K562 (cell line): ENCODE measurements at regions not wholly inside any gene's neighbourhood (a gene's known extent, or its start where the extent isn't known, plus 50 kb on each side); places are given as distances from the start of the nearest gene placed in this dataset.

Source experiments
- ATAC-seq: fragments of 200-7000 bp; cut with Tn5 transposase; 3 replicates; pipeline ENCODE4 v1.9.1; 2020; ENCODE audit warnings: moderate library complexity
- BruUV-seq: library from RNA; stranded (reverse); fragments of 400-500 nt; replicated peaks from 2 replicates; lab custom pipeline; 2021; lab: Mats Ljungman, UMichigan
- CTCF ChIA-PET: fragments of 300-600 bp; formaldehyde crosslinking; extraction: SDS; loops from one replicate; lab custom pipeline; 2021; ENCODE audit warnings: low intra/inter-chr PET ratio; lab: Yijun Ruan, JAX
- POLR2A ChIA-PET: fragments of 300-600, 350-650 bp; sonication (Branson Sonifier 250); formaldehyde crosslinking; extraction: SDS; loops from one replicate; lab custom pipeline; 2021; ENCODE audit warnings: antibody characterized with exemption, inconsistent platforms; lab: Yijun Ruan, JAX
- DNase-seq, 4 experiments: peaks; one replicate each; pipeline versions ENCODE4 v3.0.0 to v3.0.0-alpha.2; 2011 to 2018; ENCODE audit warnings: low spot score in 3 of 4, mixed read lengths in 3 of 4; ENCODE audit errors: extremely low read depth in 1 of 4
- FAIRE-seq: peaks from 2 replicates; lab custom pipeline; 2011; peaks lifted over from hg19 to GRCh38; lab: Jason Lieb, UNC
- H2AFZ ChIP-seq: 2 replicates; pipeline ENCODE4 v1.6.0; 2011; ENCODE audit warnings: low read depth, low read length, control low read depth, inconsistent platforms
- H3K27ac ChIP-seq: fragments of 200-600 bp; 3 replicates; pipeline ENCODE4 v1.8.0; 2011; ENCODE audit warnings: low read depth, mild to moderate bottlenecking, control low read depth, inconsistent platforms, low read length, moderate library complexity, mixed read lengths; ENCODE audit errors: extremely low read depth
- H3K27me3 ChIP-seq, 2 experiments: fragments of 300-600 bp in 1 of 2; 2 replicates in 1 of 2; 3 replicates in 1 of 2; pipeline versions ENCODE4 v1.6.0 to v1.8.0; 2011; ENCODE audit warnings: inconsistent platforms in 2 of 2, low read length in 2 of 2, mild to moderate bottlenecking in 1 of 2, mixed read lengths in 1 of 2, moderate library complexity in 1 of 2; ENCODE audit not compliant: control insufficient read depth in 2 of 2, insufficient read depth in 2 of 2
- H3K36me3 ChIP-seq: fragments of 300-600 bp; 3 replicates; pipeline ENCODE4 v1.8.0; 2011; ENCODE audit warnings: mild to moderate bottlenecking, low read length, inconsistent platforms; ENCODE audit not compliant: control insufficient read depth, insufficient read depth
- H3K4me1 ChIP-seq, 2 experiments: fragments of 200-600 bp in 1 of 2; replicated peaks in 1 of 2; 2 replicates in 1 of 2; 3 replicates in 1 of 2; pipeline versions ENCODE4 v1.5.1 to v1.8.0; 2011; ENCODE audit warnings: inconsistent platforms in 2 of 2, low read length in 2 of 2, mild to moderate bottlenecking in 1 of 2, mixed read lengths in 1 of 2, moderate library complexity in 1 of 2; ENCODE audit not compliant: control insufficient read depth in 2 of 2, insufficient read depth in 2 of 2
- H3K4me2 ChIP-seq: 2 replicates; pipeline ENCODE4 v1.6.1; 2011; ENCODE audit warnings: low read length, control low read depth, inconsistent platforms, mixed read lengths; ENCODE audit not compliant: insufficient read depth
- H3K4me3 ChIP-seq: fragments of 200-600 bp; sonication (generic), shearing (Covaris generic); 2 replicates; pipeline ENCODE4 v1.5.1; 2016; ENCODE audit warnings: control low read depth, inconsistent platforms
- H3K79me2 ChIP-seq: fragments of 200-600 bp; 3 replicates; pipeline ENCODE4 v1.8.0; 2011; ENCODE audit warnings: low read length, inconsistent platforms; ENCODE audit not compliant: control insufficient read depth, insufficient read depth
- H3K9ac ChIP-seq, 2 experiments: 2 replicates each; pipeline versions ENCODE4 v1.6.0 to v1.6.1; 2011; ENCODE audit warnings: low read depth in 2 of 2, low read length in 2 of 2, control low read depth in 1 of 2, inconsistent platforms in 1 of 2, mild to moderate bottlenecking in 1 of 2, mixed read lengths in 1 of 2; ENCODE audit not compliant: insufficient read depth in 1 of 2
- H3K9me1 ChIP-seq: one replicate; pipeline ENCODE4 v1.6.0; 2011; ENCODE audit warnings: inconsistent platforms, mild to moderate bottlenecking, low read length, moderate library complexity; ENCODE audit not compliant: control insufficient read depth, insufficient read depth
- H3K9me3 ChIP-seq: replicated peaks from 2 replicates; pipeline ENCODE4 v1.5.1; 2011; ENCODE audit warnings: low read depth, low read length, inconsistent platforms; ENCODE audit not compliant: control insufficient read depth, insufficient read depth
- H4K20me1 ChIP-seq: replicated peaks from 2 replicates; pipeline ENCODE4 v1.6.1; 2011; ENCODE audit warnings: low read length, inconsistent platforms, mixed read lengths; ENCODE audit not compliant: control insufficient read depth, insufficient read depth
- ELF1 ChIP-seq: fragments of 200-800 bp; sonication (Bioruptor generic); IDR thresholded peaks from 2 replicates; pipeline ENCODE4 v1.6.1; 2016; ENCODE audit warnings: missing genetic modification characterization, missing compliant biosample characterization
- SLC30A9 ChIP-seq: fragments of 250-450 bp; sonication (Bioruptor Pico); IDR thresholded peaks from 2 replicates; pipeline ENCODE4 v1.8.0; 2022; ENCODE audit warnings: mild to moderate bottlenecking, moderate library complexity
- SMAD2 ChIP-seq: fragments of 150-350 bp; IDR thresholded peaks from 2 replicates; pipeline ENCODE4 v1.6.1; 2014; ENCODE audit warnings: low read depth, mild to moderate bottlenecking, low read length
- TGIF2 ChIP-seq: sonication (generic); formaldehyde crosslinking; IDR thresholded peaks from 2 replicates; pipeline ENCODE4 v1.8.1; 2022; ENCODE audit warnings: mild to moderate bottlenecking, missing genetic modification reagents, moderate library complexity
- ZNF175 ChIP-seq: fragments of 200-800 bp; sonication (Bioruptor generic); IDR thresholded peaks from 2 replicates; pipeline ENCODE4 v1.6.1; 2016; ENCODE audit warnings: low read depth, mild to moderate bottlenecking, missing genetic modification characterization, missing compliant biosample characterization
- ZNF395 ChIP-seq: fragments of 200-800 bp; sonication (Bioruptor generic); IDR thresholded peaks from 2 replicates; pipeline ENCODE4 v1.6.1; 2017; ENCODE audit warnings: missing genetic modification characterization, missing compliant biosample characterization
- ZNF518B ChIP-seq: fragments of 250-450 bp; sonication (Bioruptor Pico); IDR thresholded peaks from 2 replicates; pipeline ENCODE4 v1.5.0; 2021; ENCODE audit warnings: mild to moderate bottlenecking, moderate library complexity
- ZNF79 ChIP-seq: fragments of 250-450 bp; sonication (Bioruptor Pico); IDR thresholded peaks from 2 replicates; pipeline ENCODE4 v1.4.0; 2020; ENCODE audit warnings: low read depth, mild to moderate bottlenecking, moderate library complexity
- WGBS: fragments of 100-300 bp; shearing (Covaris generic); methylation state at CpG from one replicate; pipeline ENCODE4 v1.1.6; 2016; ENCODE audit warnings: low coverage, mixed read lengths; ENCODE audit not compliant: insufficient coverage; ENCODE audit errors: missing lambda C conversion rate; 5-methylcytosine and 5-hydroxymethylcytosine counted together
- in situ Hi-C: fragments of 300-500 bp; cut with MboI; formaldehyde crosslinking; loops from 4 replicates; pipeline ENCODE4 v1.15.0; 2018; ENCODE audit warnings: inconsistent platforms, mixed read lengths
- intact Hi-C: fragments of 100-400 bp; cut with micrococcal nuclease; formaldehyde crosslinking; loops from 2 replicates; pipeline ENCODE4 v1.14.2; 2022

DNA sequence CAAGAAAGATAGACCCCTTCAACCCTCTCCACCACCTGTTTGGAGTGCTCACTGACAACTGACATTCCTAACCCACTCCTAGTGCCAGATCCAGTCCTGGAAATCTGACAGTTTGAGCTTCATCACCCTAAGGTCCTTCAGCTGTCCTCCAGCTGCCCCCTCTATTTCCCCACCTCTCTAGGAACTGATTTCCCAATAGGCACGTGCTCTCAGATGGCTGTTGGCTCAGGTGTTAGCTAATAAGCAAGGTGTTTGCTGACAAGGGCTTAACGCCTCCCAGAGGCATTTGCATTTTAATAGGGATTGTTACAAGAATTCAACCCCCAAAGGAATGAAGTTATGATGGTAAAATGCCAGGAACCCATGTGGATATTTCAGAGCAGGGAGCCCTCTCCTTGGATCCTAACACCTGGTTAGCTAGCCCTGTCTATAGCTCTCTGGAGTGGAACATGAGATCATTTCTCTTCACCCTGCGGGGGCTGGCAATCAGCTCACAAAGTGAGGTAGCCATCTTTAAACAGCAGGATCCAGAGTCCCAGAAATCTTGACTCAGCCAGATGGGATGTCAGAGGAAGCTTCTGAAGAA lies 348.5 kb upstream of the SFRP2 start:
- intact Hi-C loops: no loop called here
- BruUV-seq: no TSS peak
- Histone ChIP-seq H3K9me1 (no peaks in the 10 kb centered on the region), H3K9ac (no peak overlapping the region), H3K79me2 (no peaks in the 10 kb centered on the region), H3K9me3 (no peaks in the 10 kb centered on the region), H3K27me3 (peaks cover 16 to 26% of the 10 kb centered on the region in 2 experiments), H3K27ac (no peak overlapping the region), H3K4me2 (no peak overlapping the region), H4K20me1 (no peaks in the 10 kb centered on the region), H2AFZ (no peak overlapping the region), H3K36me3 (no peaks in the 10 kb centered on the region), H3K4me3 (no peak overlapping the region), H3K4me1 (peaks cover 0 to 4% of the 10 kb centered on the region in 2 experiments; a peak in 1 of 5 replicates)
- CTCF ChIA-PET: no interaction called here
- WGBS: 0% methylated on average over 3 of the region's 3 CpGs
- POLR2A ChIA-PET: no interaction called here
- FAIRE-seq (no peak), ATAC-seq (no peak), DNase-seq (no peak)
- TF ChIP-seq ELF1 (tag): no peak
- TF ChIP-seq ZNF79: no peak
- TF ChIP-seq TGIF2 (CRISPR knock-in tag): no peak
- TF ChIP-seq SMAD2: no peak
- in situ Hi-C loops: no loop called here

DNA sequence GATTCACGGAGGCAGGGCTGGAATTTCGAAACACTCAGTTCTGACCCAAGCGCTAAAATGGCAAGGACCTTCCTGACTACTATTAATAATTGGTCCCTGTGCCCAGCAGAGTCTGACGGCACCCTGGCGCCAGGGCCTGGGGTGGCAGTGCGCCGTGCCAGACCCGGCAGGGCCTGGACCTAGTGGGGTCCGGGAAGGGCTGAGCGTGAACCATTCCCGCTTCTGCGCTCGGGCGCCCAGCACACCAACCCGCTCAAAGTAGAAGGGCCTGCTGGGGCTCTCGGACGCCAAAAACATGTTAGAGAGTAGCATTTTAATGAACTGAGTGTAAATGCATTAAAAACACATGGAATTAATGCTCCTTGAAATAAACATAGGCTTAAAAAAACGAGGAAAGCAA lies 346.7 kb upstream of the SFRP2 start:
- no peaks in the 10 kb centered on the region for H4K20me1 ChIP-seq
- no peak for ATAC-seq
- H3K4me1 ChIP-seq: peaks cover 0 to 4% of the 10 kb centered on the region in 2 experiments; a peak in 1 of 5 replicates
- H3K36me3 ChIP-seq: no peaks in the 10 kb centered on the region
- H3K9ac ChIP-seq: no peak overlapping the region
- H3K79me2 ChIP-seq: no peaks in the 10 kb centered on the region
- no peaks in the 10 kb centered on the region for H3K9me1 ChIP-seq
- no peak overlapping the region for H3K4me3 ChIP-seq
- H3K4me2 ChIP-seq: no peak overlapping the region
- H3K27me3 ChIP-seq: peaks cover 16 to 26% of the 10 kb centered on the region in 2 experiments
- CTCF ChIA-PET: no interaction called here
- no peak for DNase-seq
- H3K9me3 ChIP-seq: no peaks in the 10 kb centered on the region
- BruUV-seq: no TSS peak
- no peak overlapping the region for H2AFZ ChIP-seq
- 4% methylated on average over 17 of the region's 18 CpGs for WGBS
- H3K27ac ChIP-seq: no peak overlapping the region
- in situ Hi-C loops: no loop called here
- POLR2A ChIA-PET: interaction anchor here (0.6 kb wide), 1 partner anchor 71 kb away, joined by 3 read pairs; no protein-coding TSS in a partner anchor
- FAIRE-seq: no peak
- intact Hi-C loops: no loop called here
- TF ChIP-seq ZNF395 (CRISPR knock-in tag) (no peak), ZNF518B (CRISPR knock-in tag) (no peak), ZNF175 (CRISPR knock-in tag) (no peak), SLC30A9 (CRISPR knock-in tag) (no peak)
